ENCODE measurements at regions not wholly inside any gene's neighbourhood (a gene's known extent, or its start where the extent isn't known, plus 50 kb on each side); places are given as distances from the start of the nearest gene placed in this dataset.

- no peaks in the 10 kb centered on the region for H3K9me3 ChIP-seq (ENCODE audit: control insufficient read depth, low read length)
- no peaks in the 10 kb centered on the region for H3K27me3 ChIP-seq (ENCODE audit: control insufficient read depth in 1 of 2, insufficient read depth in 2 of 2, low read length in 1 of 2)
- H3K36me3 ChIP-seq (ENCODE audit: control insufficient read depth in 1 of 2, insufficient read depth in 2 of 2, low read length in 1 of 2): no peaks in the 10 kb centered on the region
- intact Hi-C loops (cut with DNase I): no loop called here
- H3K4me1 ChIP-seq (ENCODE audit: control insufficient read depth in 1 of 2, insufficient read depth in 2 of 2, low read length in 2 of 2): no peaks in the 10 kb centered on the region
- no peak for DNase-seq
- H3K4me3 ChIP-seq (ENCODE audit: low read length in 2 of 2): no peak overlapping the region
- ATAC-seq (ENCODE audit: low FRiP score): no peak
- 78% methylated on average over 8 of the region's 8 CpGs for WGBS, 2 donors
- H3K27ac ChIP-seq (ENCODE audit: low read depth in 1 of 2, low read length in 2 of 2): no peak overlapping the region
These were observed 212.4 kb upstream of the ZNF184 start for GRCh38 chr6:27685279-27685678.

GRCh38 chr6:27684264-27685211 is 211.6 kb upstream of the ZNF184 start:
- ATAC-seq (ENCODE audit: low FRiP score): no peak
- H3K4me1 ChIP-seq (ENCODE audit: control insufficient read depth in 1 of 2, insufficient read depth in 2 of 2, low read length in 2 of 2): no peaks in the 10 kb centered on the region
- no peaks in the 10 kb centered on the region for H3K9me3 ChIP-seq (ENCODE audit: control insufficient read depth, low read length)
- H3K4me3 ChIP-seq (ENCODE audit: low read length in 2 of 2): no peak overlapping the region
- intact Hi-C loops (cut with DNase I): no loop called here
- H3K36me3 ChIP-seq (ENCODE audit: control insufficient read depth in 1 of 2, insufficient read depth in 2 of 2, low read length in 1 of 2): no peaks in the 10 kb centered on the region
- no peak for DNase-seq
- H3K27ac ChIP-seq (ENCODE audit: low read depth in 1 of 2, low read length in 2 of 2): no peak overlapping the region
- WGBS, 2 donors: 36 to 41% methylated on average over 34 of the region's 34 CpGs
- no peaks in the 10 kb centered on the region for H3K27me3 ChIP-seq (ENCODE audit: control insufficient read depth in 1 of 2, insufficient read depth in 2 of 2, low read length in 1 of 2)

GRCh38 chr6:27679964-27680694 is 207.2 kb upstream of the ZNF184 start:
- no peak overlapping the region for H3K27ac ChIP-seq (ENCODE audit: low read depth in 1 of 2, low read length in 2 of 2)
- DNase-seq (no peak), ATAC-seq (ENCODE audit: low FRiP score) (no peak)
- no peaks in the 10 kb centered on the region for H3K36me3 ChIP-seq (ENCODE audit: control insufficient read depth in 1 of 2, insufficient read depth in 2 of 2, low read length in 1 of 2)
- peaks cover 2% of the 10 kb centered on the region for H3K9me3 ChIP-seq (ENCODE audit: control insufficient read depth, low read length)
- intact Hi-C loops (cut with DNase I): no loop called here
- WGBS, 2 donors: 7 to 14% methylated on average over 47 of the region's 47 CpGs
- no peaks in the 10 kb centered on the region for H3K27me3 ChIP-seq (ENCODE audit: control insufficient read depth in 1 of 2, insufficient read depth in 2 of 2, low read length in 1 of 2)
- no peak overlapping the region for H3K4me3 ChIP-seq (ENCODE audit: low read length in 2 of 2)
- H3K4me1 ChIP-seq (ENCODE audit: control insufficient read depth in 1 of 2, insufficient read depth in 2 of 2, low read length in 2 of 2): no peaks in the 10 kb centered on the region

- Histone ChIP-seq H3K9me3 (ENCODE audit: control insufficient read depth, low read length) (peaks cover 2% of the 10 kb centered on the region), H3K27ac (ENCODE audit: low read depth in 1 of 2, low read length in 2 of 2) (no peak overlapping the region), H3K4me3 (ENCODE audit: low read length in 2 of 2) (no peak overlapping the region), H3K4me1 (ENCODE audit: control insufficient read depth in 1 of 2, insufficient read depth in 2 of 2, low read length in 2 of 2) (no peaks in the 10 kb centered on the region), H3K27me3 (ENCODE audit: control insufficient read depth in 1 of 2, insufficient read depth in 2 of 2, low read length in 1 of 2) (peaks cover 0 to 1% of the 10 kb centered on the region in 2 donors), H3K36me3 (ENCODE audit: control insufficient read depth in 1 of 2, insufficient read depth in 2 of 2, low read length in 1 of 2) (no peaks in the 10 kb centered on the region)
- no peak for ATAC-seq (ENCODE audit: low FRiP score)
- DNase-seq: no peak
- WGBS, 2 donors: 9 to 11% methylated on average over 27 of the region's 27 CpGs
- intact Hi-C loops (cut with DNase I): no loop called here
These were observed 206.5 kb upstream of the ZNF184 start for GRCh38 chr6:27679308-27679963.

- ATAC-seq (ENCODE audit: low FRiP score): no peak
- H3K36me3 ChIP-seq (ENCODE audit: control insufficient read depth in 1 of 2, insufficient read depth in 2 of 2, low read length in 1 of 2): no peaks in the 10 kb centered on the region
- peaks cover 2% of the 10 kb centered on the region for H3K9me3 ChIP-seq (ENCODE audit: control insufficient read depth, low read length)
- intact Hi-C loops (cut with DNase I): no loop called here
- WGBS, 2 donors: 55 to 64% methylated on average over 5 of the region's 5 CpGs
- H3K27ac ChIP-seq (ENCODE audit: low read depth in 1 of 2, low read length in 2 of 2): no peak overlapping the region
- H3K4me3 ChIP-seq (ENCODE audit: low read length in 2 of 2): no peak overlapping the region
- no peaks in the 10 kb centered on the region for H3K4me1 ChIP-seq (ENCODE audit: control insufficient read depth in 1 of 2, insufficient read depth in 2 of 2, low read length in 2 of 2)
- DNase-seq: no peak
- peaks cover 0 to 1% of the 10 kb centered on the region in 2 donors for H3K27me3 ChIP-seq (ENCODE audit: control insufficient read depth in 1 of 2, insufficient read depth in 2 of 2, low read length in 1 of 2)
These were observed 205.6 kb upstream of the ZNF184 start for GRCh38 chr6:27678469-27678868.

- H3K36me3 ChIP-seq (ENCODE audit: control insufficient read depth in 1 of 2, insufficient read depth in 2 of 2, low read length in 1 of 2): no peaks in the 10 kb centered on the region
- no peaks in the 10 kb centered on the region for H3K4me1 ChIP-seq (ENCODE audit: control insufficient read depth in 1 of 2, insufficient read depth in 2 of 2, low read length in 2 of 2)
- 73 to 74% methylated on average over 9 of the region's 9 CpGs for WGBS, 2 donors
- H3K27ac ChIP-seq (ENCODE audit: low read depth in 1 of 2, low read length in 2 of 2): no peak overlapping the region
- intact Hi-C loops (cut with DNase I): no loop called here
- peaks cover 0 to 1% of the 10 kb centered on the region in 2 donors for H3K27me3 ChIP-seq (ENCODE audit: control insufficient read depth in 1 of 2, insufficient read depth in 2 of 2, low read length in 1 of 2)
- no peak for DNase-seq
- peaks cover 2% of the 10 kb centered on the region for H3K9me3 ChIP-seq (ENCODE audit: control insufficient read depth, low read length)
- ATAC-seq (ENCODE audit: low FRiP score): no peak
- no peak overlapping the region for H3K4me3 ChIP-seq (ENCODE audit: low read length in 2 of 2)
These were observed 202.0 kb upstream of the ZNF184 start for GRCh38 chr6:27674882-27675281.

- Histone ChIP-seq H3K27me3 (ENCODE audit: control insufficient read depth in 1 of 2, insufficient read depth in 2 of 2, low read length in 1 of 2) (peaks cover 0 to 1% of the 10 kb centered on the region in 2 donors), H3K27ac (ENCODE audit: low read depth in 1 of 2, low read length in 2 of 2) (no peak overlapping the region), H3K36me3 (ENCODE audit: control insufficient read depth in 1 of 2, insufficient read depth in 2 of 2, low read length in 1 of 2) (no peaks in the 10 kb centered on the region), H3K4me3 (ENCODE audit: low read length in 2 of 2) (no peak overlapping the region), H3K9me3 (ENCODE audit: control insufficient read depth, low read length) (no peaks in the 10 kb centered on the region), H3K4me1 (ENCODE audit: control insufficient read depth in 1 of 2, insufficient read depth in 2 of 2, low read length in 2 of 2) (no peaks in the 10 kb centered on the region)
- intact Hi-C loops (cut with DNase I): no loop called here
- DNase-seq (no peak), ATAC-seq (ENCODE audit: low FRiP score) (no peak)
- WGBS, 2 donors: 4 to 5% methylated on average over 28 of the region's 28 CpGs
These were observed 199.4 kb upstream of the ZNF184 start for GRCh38 chr6:27672113-27672799.

- peak; percentile 17 for ATAC-seq (ENCODE audit: low FRiP score)
- intact Hi-C loops (cut with DNase I): no loop called here
- 10 to 16% methylated on average over 18 of the region's 18 CpGs for WGBS, 2 donors
- H3K4me3 ChIP-seq (ENCODE audit: low read length in 2 of 2): no peak overlapping the region
- H3K27me3 ChIP-seq (ENCODE audit: control insufficient read depth in 1 of 2, insufficient read depth in 2 of 2, low read length in 1 of 2): no peaks in the 10 kb centered on the region
- H3K36me3 ChIP-seq (ENCODE audit: control insufficient read depth in 1 of 2, insufficient read depth in 2 of 2, low read length in 1 of 2): no peaks in the 10 kb centered on the region
- no peaks in the 10 kb centered on the region for H3K4me1 ChIP-seq (ENCODE audit: control insufficient read depth in 1 of 2, insufficient read depth in 2 of 2, low read length in 2 of 2)
- H3K27ac ChIP-seq (ENCODE audit: low read depth in 1 of 2, low read length in 2 of 2): no peak overlapping the region
- no peaks in the 10 kb centered on the region for H3K9me3 ChIP-seq (ENCODE audit: control insufficient read depth, low read length)
- no peak for DNase-seq
These were observed 196.9 kb upstream of the ZNF184 start for GRCh38 chr6:27669624-27670301.
